ENCODE measurements at regions not wholly inside any gene's neighbourhood (a gene's known extent, or its start where the extent isn't known, plus 50 kb on each side); places are given as distances from the start of the nearest gene placed in this dataset.

DNA sequence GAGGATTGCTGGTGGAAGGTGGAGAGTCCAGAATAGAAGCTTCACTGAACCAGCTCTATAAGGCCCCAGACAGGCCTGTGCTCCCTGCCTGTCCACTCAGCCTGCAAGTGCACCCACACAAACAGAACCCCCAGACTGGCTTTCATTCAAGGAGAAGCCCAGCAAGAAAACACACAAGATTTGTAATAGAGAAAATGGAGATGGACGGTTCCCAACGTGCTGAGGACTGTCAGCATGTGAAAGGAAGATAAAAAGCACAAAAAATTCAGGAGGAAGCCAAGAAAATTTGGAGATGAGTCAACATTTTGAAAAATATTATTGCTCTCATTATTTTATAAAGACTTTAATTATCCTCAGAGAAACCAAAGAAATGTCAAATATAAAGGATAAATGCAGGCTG is 218.2 kb upstream of the SLC10A2 start:
- ATAC-seq (ENCODE audit: low read depth), result no peak
- peak overlapping the region; percentile 84 for H3K27ac ChIP-seq (ENCODE audit: poor library complexity, severe bottlenecking)
- TF ChIP-seq, protein P1, sequence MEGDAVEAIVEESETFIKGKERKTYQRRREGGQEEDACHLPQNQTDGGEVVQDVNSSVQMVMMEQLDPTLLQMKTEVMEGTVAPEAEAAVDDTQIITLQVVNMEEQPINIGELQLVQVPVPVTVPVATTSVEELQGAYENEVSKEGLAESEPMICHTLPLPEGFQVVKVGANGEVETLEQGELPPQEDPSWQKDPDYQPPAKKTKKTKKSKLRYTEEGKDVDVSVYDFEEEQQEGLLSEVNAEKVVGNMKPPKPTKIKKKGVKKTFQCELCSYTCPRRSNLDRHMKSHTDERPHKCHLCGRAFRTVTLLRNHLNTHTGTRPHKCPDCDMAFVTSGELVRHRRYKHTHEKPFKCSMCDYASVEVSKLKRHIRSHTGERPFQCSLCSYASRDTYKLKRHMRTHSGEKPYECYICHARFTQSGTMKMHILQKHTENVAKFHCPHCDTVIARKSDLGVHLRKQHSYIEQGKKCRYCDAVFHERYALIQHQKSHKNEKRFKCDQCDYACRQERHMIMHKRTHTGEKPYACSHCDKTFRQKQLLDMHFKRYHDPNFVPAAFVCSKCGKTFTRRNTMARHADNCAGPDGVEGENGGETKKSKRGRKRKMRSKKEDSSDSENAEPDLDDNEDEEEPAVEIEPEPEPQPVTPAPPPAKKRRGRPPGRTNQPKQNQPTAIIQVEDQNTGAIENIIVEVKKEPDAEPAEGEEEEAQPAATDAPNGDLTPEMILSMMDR (IDR thresholded peaks at IDR 0.05; ENCODE audit: poor library complexity, severe bottlenecking), result no peak
- H3K36me3 ChIP-seq (ENCODE audit: low read depth), result no peaks in the 10 kb centered on the region
- no peaks in the 10 kb centered on the region for H3K9me3 ChIP-seq (ENCODE audit: severe bottlenecking)
- DNase-seq (ENCODE audit: low spot score), result no peak
- peaks cover 31% of the 10 kb centered on the region for H3K4me1 ChIP-seq (ENCODE audit: insufficient read depth, poor library complexity, severe bottlenecking)
- no peaks in the 10 kb centered on the region for H3K27me3 ChIP-seq (ENCODE audit: insufficient read depth, poor library complexity, severe bottlenecking)
- no peak overlapping the region for H3K4me3 ChIP-seq (ENCODE audit: severe bottlenecking)

DNA sequence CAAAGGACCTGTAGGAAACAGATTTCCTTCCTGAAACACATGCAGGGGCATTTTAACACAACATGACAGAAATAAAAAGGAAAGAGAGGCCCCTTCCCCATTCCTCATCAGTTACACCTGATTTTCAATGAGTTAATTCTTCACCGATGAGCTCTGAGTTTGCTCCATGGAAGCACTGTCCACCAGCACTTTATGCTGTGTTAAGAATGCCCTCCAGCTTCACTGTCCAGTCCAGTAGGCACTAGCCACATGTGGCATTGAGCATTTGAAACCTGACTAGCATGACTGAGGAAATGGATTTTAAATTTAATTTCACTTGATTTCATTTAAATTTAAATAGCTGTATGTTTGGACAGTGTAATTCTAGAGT is 217.2 kb upstream of the SLC10A2 start:
- H3K9me3 ChIP-seq (ENCODE audit: severe bottlenecking), result no peaks in the 10 kb centered on the region
- H3K4me3 ChIP-seq (ENCODE audit: severe bottlenecking), result no peak overlapping the region
- H3K36me3 ChIP-seq (ENCODE audit: low read depth), result no peaks in the 10 kb centered on the region
- H3K4me1 ChIP-seq (ENCODE audit: insufficient read depth, poor library complexity, severe bottlenecking), result peaks cover 29% of the 10 kb centered on the region
- peak overlapping the region; percentile 84 for H3K27ac ChIP-seq (ENCODE audit: poor library complexity, severe bottlenecking)
- DNase-seq (ENCODE audit: low spot score) (no peak), ATAC-seq (ENCODE audit: low read depth) (no peak)
- no peaks in the 10 kb centered on the region for H3K27me3 ChIP-seq (ENCODE audit: insufficient read depth, poor library complexity, severe bottlenecking)
- TF ChIP-seq, protein P1 (IDR thresholded peaks at IDR 0.05; ENCODE audit: poor library complexity, severe bottlenecking), result no peak

DNA sequence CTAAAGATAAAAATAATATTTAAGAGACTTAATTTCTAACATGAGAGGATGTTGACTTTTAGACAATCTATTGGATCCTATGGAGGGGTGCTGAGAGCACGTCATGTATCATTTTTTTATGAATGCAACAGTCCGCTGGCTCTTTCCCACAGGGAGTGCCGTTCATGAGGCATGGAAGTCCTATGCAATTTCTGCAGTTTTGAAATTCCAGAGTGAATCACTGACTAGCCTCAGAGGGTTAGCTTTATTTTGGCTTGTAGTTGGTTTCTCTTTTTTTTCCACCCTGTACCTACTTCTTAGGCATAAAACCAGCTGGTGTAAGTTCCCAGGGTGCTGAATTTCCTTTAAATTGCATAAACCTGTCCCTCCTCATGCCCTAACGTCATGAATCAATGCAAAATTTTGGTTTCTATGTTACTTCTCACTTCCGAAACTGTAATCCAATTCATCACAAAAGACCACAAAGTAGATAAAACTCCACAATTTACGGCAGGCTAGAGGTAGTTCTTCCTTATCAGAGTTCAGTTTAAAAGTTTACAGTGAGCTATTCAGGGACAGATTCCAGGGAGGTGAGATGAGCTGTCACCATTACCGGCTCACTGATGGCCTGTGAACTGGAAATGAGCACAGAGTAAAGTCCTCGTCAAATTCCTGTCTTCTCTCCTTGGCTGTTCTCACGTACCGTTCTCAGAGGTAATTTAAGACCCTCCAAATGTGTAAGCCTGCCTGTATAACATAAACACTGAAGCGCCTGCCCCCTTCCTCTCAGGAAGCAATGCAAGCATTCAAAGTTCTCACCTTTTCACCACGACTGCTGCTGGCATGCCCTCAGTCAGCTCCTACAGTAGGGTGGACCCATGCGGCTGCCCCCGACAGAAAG is 216.6 kb upstream of the SLC10A2 start:
- Histone ChIP-seq H3K27ac (ENCODE audit: poor library complexity, severe bottlenecking) (peak overlapping the region; percentile 84), H3K9me3 (ENCODE audit: severe bottlenecking) (no peaks in the 10 kb centered on the region), H3K4me1 (ENCODE audit: insufficient read depth, poor library complexity, severe bottlenecking) (peaks cover 22% of the 10 kb centered on the region), H3K4me3 (ENCODE audit: severe bottlenecking) (no peak overlapping the region), H3K36me3 (ENCODE audit: low read depth) (no peaks in the 10 kb centered on the region), H3K27me3 (ENCODE audit: insufficient read depth, poor library complexity, severe bottlenecking) (no peaks in the 10 kb centered on the region)
- TF ChIP-seq, protein P1 (IDR thresholded peaks at IDR 0.05; ENCODE audit: poor library complexity, severe bottlenecking), result peak; percentile 29
- ATAC-seq (ENCODE audit: low read depth), result peak; percentile 95
- peak; percentile 75 for DNase-seq (ENCODE audit: low spot score)

DNA sequence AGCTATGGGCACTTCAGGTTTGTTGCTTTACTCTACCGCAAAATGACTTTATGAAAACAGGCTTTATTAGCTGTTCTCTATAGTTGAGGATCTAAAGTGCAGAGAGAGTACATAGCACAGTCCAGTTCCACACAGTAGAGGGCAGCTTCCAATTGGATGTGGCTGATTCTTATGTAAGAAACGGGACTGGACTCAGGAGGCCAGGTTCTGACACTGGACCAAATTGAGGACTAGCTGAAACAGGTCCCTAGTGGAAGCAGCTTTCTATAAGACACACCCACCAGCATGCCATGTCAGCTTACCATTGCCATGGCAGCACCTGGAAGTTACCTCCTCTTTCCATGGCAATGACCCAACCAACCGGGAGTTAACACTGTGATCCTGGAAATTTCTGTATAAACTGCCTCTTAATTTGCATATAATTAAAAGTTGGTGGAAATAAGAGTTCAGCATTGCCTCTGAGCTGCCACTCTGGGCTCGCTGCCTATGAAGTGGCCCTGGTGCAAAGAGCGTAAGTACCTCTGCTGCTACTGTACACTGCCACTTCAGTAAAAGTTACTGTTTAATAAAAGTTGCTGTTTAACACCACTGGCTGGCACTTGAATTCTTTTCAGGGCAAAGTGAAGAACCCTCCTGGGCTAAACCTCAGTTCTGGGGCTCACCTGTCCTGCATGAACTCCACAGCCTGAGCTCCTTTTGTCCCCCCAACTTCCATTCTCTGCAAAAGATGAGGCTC is 211.9 kb upstream of the SLC10A2 start:
- H3K4me3 ChIP-seq (ENCODE audit: severe bottlenecking), result no peak overlapping the region
- H3K9me3 ChIP-seq (ENCODE audit: severe bottlenecking), result no peaks in the 10 kb centered on the region
- H3K27me3 ChIP-seq (ENCODE audit: insufficient read depth, poor library complexity, severe bottlenecking), result no peaks in the 10 kb centered on the region
- peaks cover 16% of the 10 kb centered on the region for H3K4me1 ChIP-seq (ENCODE audit: insufficient read depth, poor library complexity, severe bottlenecking)
- H3K27ac ChIP-seq (ENCODE audit: poor library complexity, severe bottlenecking), result no peak overlapping the region
- H3K36me3 ChIP-seq (ENCODE audit: low read depth), result no peaks in the 10 kb centered on the region
- TF ChIP-seq, protein P1 (IDR thresholded peaks at IDR 0.05; ENCODE audit: poor library complexity, severe bottlenecking), result peak; percentile 6
- DNase-seq (ENCODE audit: low spot score) (no peak), ATAC-seq (ENCODE audit: low read depth) (no peak)

Measured in RWPE2 (cell line).